GM18858 (cell line): ENCODE measurements at regions not wholly inside any gene's neighbourhood (a gene's known extent, or its start where the extent isn't known, plus 50 kb on each side); places are given as distances from the start of the nearest gene placed in this dataset.
"Not testable (repeated sequence)": the region's sequence is repeated elsewhere in the genome, so short reads cannot be mapped to it uniquely, and the experiment has no call there.

Source experiments
- ATAC-seq: cut with Tn5 transposase; IDR thresholded peaks from one replicate; pipeline ENCODE4 v1.9.1; 2021; ENCODE audit not compliant: unreplicated experiment

DNA sequence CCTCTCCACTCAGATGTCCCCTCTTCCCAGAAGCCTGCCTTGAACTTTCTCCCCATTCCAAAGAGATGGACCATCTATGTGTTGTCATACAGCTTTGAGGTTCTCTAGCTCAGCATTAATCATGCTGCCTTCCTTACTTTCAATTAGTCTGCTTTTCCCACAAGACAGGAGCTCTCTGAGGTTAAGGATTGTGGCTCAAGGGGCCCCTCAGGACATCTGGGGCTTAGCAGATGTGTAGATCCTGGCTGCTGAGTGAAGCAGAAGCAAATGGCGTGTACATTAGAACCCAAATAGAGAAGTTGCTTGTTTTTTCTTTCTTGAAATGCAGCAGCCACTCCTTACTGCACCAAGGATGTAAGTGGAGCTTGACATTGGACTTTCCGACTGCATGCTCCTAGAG lies 330.5 kb upstream of the TNRC6C start:
- no peak for ATAC-seq

- ATAC-seq: not testable (repeated sequence)
Observed at GRCh38 chr17:77629284-77629683, 329.2 kb upstream of the TNRC6C start.

DNA sequence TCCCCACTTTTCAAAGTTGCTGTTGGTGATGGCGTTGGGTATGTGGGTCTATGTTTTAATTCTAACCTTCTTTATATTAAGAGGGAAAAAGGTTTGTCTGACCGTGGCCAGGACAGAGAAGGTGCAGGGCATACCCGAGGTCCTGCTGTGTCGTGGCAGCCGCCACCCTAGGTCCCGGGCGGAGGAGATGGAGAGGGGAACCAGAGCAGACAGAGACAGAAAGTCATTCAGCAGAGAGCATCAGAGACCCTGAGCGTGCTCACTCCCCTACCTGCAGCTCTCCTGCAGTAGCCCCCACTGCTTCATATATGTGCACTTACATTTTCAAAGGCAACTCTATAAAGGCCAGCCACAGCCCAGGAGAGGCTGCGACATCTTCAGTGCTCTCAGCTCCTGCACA lies 327.2 kb upstream of the TNRC6C start:
- ATAC-seq: no peak

DNA sequence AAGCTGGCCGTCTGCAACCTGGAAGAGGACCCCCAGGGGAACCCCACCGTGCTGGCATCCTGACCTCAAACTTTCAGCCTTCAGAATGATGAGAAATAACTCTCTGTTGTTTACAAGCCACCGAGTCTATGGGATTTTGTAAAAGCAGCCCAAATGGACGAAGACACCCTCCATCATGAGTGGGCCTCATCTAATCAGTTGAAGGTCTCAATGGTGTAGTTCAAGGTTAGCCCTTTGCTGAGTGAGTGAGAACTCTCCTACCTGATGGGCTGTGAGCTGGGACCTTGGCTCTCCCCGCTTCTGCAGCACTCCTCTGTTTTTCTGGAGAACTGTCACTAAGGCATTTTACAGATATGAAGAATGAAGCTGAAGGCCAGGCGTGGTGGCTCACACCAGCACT lies 325.9 kb upstream of the TNRC6C start:
- no peak for ATAC-seq

GRCh38 chr17:77634710-77635109 lies 323.8 kb upstream of the TNRC6C start:
- no peak for ATAC-seq

- ATAC-seq: no peak
Observed at GRCh38 chr17:77635176-77635575, 323.3 kb upstream of the TNRC6C start.

GRCh38 chr17:77635785-77636184 lies 322.7 kb upstream of the TNRC6C start:
- ATAC-seq: not testable (repeated sequence)

DNA sequence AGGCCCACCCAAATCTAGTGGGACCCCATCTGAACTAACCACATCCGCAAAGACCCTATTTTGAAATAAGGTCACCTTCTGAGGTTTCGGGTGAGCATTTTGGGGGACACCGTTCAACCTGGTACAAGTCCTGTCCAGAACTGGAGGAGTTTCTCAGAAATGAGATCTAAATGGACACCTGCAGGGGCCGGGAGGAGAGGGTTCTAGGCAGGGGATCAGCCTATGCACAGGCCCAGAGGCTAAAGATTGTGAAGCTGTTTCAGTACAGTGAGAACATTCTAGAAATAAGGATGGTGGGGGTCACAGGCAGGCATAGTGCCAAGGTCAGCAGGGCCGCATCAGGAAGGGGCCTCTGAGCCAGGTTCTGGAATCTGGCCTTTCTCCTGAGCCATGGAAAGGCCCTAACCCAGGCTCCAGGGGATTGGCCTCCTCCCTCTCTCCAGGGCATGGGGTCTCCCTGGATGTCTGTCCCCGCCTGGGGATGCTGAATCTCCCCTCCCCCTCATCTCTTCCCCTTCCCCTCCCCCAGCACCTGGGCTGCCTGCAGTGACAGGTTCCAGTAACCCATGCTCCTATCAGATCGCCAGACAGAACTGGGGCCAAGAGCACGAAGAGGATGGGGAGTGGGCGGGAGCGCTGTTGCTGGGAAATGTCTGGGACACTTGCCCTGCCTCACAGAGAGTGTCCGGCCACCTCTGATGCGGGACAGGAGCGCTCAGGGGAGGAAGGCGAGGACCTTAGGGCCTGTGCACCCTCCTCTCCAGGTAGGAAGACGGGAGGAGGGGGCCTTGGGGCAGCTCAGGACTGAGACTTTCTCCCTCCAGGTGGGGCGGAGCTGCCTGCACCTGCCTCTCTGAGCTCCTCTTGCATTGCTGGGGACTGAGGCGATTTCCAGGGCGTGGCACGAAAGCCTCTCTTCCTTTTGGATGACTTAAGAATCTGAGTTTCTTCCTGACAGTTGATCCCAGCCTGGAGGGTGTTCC lies 321.4 kb upstream of the TNRC6C start:
- ATAC-seq: no peak

- no peak for ATAC-seq
Observed at GRCh38 chr17:77637818-77638575, 320.5 kb upstream of the TNRC6C start.

GRCh38 chr17:77640252-77640651 lies 318.3 kb upstream of the TNRC6C start:
- no peak for ATAC-seq

DNA sequence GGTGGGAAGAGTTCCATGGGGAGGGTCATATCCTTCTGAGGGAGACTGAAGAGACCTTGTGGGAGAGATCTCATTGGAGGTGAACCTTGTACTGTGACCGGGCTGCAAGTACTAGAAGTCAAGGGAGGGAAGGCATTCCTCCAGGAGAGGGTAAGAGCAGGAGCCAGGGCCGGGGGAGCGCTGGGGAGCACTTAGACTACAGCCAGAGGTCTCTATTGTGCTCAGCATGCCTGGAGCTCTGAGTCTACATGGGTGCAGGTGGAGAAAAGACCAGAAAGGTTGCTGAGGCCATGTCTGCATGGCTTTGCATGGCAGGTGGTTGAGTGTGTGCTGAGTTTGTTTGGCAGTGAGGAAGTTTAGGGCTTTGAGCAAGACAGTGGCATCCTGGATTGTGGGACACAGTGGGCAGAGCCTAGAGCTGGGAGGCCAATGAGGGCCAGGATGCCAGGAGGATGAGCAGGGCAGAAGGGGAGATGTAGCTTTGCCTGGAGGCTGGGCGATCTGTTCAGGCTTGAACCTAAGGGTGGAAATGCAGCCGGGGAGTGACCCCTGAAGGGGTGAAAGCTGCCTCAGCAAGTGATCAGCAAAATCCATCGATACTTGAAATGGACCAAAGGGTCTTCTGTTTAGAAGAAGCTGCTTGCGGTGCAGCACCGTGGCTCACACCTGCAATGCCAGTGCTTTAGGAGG lies 317.4 kb upstream of the TNRC6C start:
- no peak for ATAC-seq

- ATAC-seq: no peak
Observed at GRCh38 chr17:77641718-77642117, 316.8 kb upstream of the TNRC6C start.

DNA sequence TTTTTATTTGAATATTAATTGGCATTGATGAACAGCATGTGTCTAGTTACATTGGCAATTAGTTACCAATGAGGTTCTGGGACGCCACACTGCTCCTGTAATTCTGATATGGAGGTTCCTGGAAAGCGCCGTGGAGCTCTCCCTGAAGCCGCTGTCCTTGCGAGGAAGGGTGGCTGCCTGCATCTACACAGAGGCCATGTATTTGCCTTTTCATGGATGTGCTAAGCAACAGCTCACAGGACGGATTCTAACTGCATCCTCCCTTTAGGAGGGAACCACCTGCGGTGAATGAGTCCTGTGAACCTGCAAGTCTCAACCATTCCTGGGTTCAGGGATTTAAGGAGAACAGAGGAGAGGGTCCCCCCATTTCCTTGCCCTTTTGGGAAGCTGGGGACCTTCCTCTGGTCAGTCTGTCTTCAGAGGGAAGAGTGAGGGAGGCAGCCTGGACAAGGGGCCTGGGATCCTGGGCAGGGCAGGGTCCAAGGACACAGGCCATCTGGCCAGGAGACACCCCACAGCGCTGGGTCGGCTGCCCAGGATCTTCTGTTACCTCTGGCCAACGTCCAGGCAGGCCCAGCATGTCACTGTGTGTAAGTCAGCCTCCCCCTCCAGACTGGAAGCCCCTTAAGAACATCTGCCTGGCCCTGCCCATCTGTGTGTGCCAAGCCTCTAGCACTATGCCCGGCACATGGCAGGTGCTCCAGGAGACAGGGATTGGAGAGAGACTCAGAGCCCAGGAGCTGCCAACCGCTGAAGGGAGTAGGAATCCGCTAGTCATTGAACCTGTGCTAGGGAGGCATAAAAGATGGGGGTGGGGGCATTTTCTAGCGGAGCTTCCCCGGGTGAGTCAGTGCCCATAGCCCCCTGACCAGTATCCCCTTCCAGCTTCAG lies 314.1 kb upstream of the TNRC6C start:
- no peak for ATAC-seq

- ATAC-seq: no peak
Observed at GRCh38 chr17:77645072-77646045, 313.1 kb upstream of the TNRC6C start.

DNA sequence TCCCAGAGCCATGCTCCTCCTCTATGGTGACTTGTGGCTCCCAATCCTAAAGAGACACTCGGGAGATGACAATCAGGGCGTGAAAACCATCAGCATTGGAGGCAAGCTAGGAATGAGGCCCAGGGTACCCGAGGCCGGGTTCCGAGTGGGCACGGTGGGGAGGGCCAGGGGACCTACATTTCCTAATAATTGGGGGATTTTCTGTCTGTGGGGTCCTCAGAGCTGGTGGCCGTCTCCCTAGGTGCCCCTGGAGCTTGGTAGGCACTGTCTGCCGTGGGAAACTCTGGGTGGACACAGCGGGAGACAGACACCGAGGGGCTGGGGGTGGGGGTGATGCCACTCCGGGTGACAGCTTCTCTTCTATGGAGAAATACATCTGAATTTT lies 312.5 kb upstream of the TNRC6C start:
- no peak for ATAC-seq

DNA sequence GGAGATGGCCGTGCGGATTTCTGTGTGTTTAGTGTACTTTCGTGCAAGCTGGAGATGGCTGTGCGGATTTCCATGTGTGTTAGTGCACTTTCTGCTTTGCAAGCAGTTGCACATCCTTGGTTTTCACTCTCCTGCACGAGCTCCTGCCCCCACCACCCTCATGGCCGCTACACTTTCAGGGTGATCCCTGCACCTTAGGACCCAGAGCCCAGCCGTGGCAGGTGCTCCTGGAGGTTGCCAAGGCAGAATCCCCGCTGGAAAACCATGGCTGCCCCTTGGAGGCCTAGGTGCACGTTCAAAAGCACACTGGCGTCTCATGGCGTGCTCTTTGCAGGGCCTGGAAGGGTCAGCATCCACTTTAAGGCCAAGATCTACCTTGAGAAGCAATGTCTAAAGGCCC lies 311.0 kb upstream of the TNRC6C start:
- ATAC-seq: no peak

- no peak for ATAC-seq
Observed at GRCh38 chr17:77649717-77650211, 308.7 kb upstream of the TNRC6C start.

- no peak for ATAC-seq
Observed at GRCh38 chr17:77651988-77652387, 306.5 kb upstream of the TNRC6C start.

GRCh38 chr17:77654296-77654695 lies 304.2 kb upstream of the TNRC6C start:
- ATAC-seq: no peak
